ENCODE measurements at regions not wholly inside any gene's neighbourhood (a gene's known extent, or its start where the extent isn't known, plus 50 kb on each side); places are given as distances from the start of the nearest gene placed in this dataset.

DNA sequence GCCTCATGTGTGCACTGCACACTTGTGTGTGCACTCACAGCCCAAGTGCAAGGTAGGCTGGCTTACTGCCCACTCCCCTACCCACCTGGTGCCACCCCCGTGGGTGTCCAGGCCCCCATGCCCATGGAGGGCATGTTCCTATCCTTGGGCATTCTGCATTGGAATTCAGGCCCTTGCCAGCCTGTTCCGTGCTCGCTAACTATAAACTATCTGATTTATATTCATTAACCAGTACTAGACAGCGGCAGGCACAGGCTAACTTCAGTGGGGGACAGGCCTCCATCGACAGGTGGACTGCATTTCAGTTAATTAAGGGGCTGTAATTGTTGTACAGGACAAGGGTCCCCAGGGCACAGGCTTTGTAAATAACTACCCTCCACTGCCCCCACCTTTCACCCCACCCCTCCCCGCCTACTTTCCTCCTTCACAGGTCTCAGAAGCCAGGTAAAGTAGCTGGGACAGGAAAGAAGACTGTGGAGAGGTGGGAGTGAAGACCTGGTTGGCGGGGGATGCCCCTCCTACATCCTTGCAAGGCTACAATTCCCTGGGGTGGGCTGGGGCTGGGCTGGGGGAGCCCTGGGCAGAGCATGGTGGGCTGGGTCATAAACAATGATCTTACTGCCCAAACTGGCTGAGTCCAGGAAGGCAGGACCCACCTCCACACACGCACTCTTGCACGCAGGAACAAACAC, 119.0 kb upstream of the LHX1 start:
- TF ChIP-seq, protein P1, sequence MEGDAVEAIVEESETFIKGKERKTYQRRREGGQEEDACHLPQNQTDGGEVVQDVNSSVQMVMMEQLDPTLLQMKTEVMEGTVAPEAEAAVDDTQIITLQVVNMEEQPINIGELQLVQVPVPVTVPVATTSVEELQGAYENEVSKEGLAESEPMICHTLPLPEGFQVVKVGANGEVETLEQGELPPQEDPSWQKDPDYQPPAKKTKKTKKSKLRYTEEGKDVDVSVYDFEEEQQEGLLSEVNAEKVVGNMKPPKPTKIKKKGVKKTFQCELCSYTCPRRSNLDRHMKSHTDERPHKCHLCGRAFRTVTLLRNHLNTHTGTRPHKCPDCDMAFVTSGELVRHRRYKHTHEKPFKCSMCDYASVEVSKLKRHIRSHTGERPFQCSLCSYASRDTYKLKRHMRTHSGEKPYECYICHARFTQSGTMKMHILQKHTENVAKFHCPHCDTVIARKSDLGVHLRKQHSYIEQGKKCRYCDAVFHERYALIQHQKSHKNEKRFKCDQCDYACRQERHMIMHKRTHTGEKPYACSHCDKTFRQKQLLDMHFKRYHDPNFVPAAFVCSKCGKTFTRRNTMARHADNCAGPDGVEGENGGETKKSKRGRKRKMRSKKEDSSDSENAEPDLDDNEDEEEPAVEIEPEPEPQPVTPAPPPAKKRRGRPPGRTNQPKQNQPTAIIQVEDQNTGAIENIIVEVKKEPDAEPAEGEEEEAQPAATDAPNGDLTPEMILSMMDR (IDR thresholded peaks at IDR 0.05; ENCODE audit: unreplicated experiment): no peak
- Mint-ChIP-seq H3K4me3 (ENCODE audit: low read depth, unreplicated experiment) (no peak overlapping the region), H3K4me1 (ENCODE audit: low read depth, unreplicated experiment) (no peaks in the 10 kb centered on the region), H3K36me3 (ENCODE audit: insufficient read depth, unreplicated experiment) (no peaks in the 10 kb centered on the region), H3K9me3 (ENCODE audit: low read depth, unreplicated experiment) (no peaks in the 10 kb centered on the region), H3K27ac (ENCODE audit: unreplicated experiment) (no peak overlapping the region), H3K27me3 (ENCODE audit: unreplicated experiment) (peaks cover 100% of the 10 kb centered on the region)
- CTCF ChIA-PET: interaction anchor here (0.6 kb wide), 2 partner anchors 75 to 249 kb away, joined by 3 to 4 read pairs; no protein-coding TSS in a partner anchor
- intact Hi-C loops (cut with micrococcal nuclease; ENCODE audit: unreplicated experiment): no loop called here
- no TSS peak for BruUV-seq (replicated peaks)
- DNase-seq: no peak

DNA sequence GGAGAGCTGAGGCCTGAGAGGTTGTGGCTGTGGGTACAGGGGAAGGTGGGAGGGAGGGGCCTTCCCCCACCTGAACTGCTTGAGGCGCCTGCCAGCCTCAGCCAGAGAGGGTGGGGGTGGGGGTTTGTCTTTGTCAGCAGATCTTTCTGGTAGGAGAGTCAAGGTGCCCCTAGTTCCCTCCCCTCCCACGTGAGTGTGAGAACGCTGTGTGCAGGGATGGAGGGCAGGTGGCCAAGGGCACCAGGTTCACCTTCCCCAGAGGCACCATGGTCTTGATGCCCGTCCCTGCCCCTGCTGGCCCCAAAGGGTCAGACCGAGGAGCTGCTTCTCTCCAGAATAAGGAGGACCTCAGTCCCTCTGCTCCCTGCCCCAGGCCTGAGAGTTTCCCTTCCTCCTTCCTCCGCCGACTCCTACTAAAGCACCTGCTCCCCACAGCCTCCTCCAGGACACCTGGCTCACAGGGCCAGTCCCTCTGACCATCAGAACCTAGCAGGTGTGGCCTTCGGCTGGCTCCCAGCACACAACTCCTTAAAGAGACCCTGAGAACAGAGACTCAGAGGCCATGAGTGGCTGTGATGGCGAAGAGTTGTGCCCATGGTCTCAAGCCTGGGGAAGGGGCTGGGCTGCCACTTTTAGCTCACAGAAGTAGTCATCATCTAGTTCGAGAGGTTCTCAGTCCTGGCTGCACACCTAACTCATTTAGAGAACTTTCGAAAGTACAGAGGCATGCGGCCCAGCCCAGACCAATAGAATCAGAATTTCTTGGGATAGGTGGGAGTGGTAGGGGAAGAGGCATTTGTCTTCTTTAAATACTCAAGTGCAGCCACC, 113.2 kb upstream of the LHX1 start:
- intact Hi-C loops (cut with micrococcal nuclease; ENCODE audit: unreplicated experiment): no loop called here
- TF ChIP-seq, protein P1 (IDR thresholded peaks at IDR 0.05; ENCODE audit: unreplicated experiment): no peak
- DNase-seq: no peak
- CTCF ChIA-PET: interaction anchor here (0.6 to 1.0 kb wide), 5 partner anchors 14 to 1495 kb away, joined by 3 to 5 read pairs (median 3); no protein-coding TSS in a partner anchor
- Mint-ChIP-seq H3K9me3 (ENCODE audit: low read depth, unreplicated experiment) (no peaks in the 10 kb centered on the region), H3K36me3 (ENCODE audit: insufficient read depth, unreplicated experiment) (no peaks in the 10 kb centered on the region), H3K4me3 (ENCODE audit: low read depth, unreplicated experiment) (no peak overlapping the region), H3K27ac (ENCODE audit: unreplicated experiment) (no peak overlapping the region), H3K27me3 (ENCODE audit: unreplicated experiment) (peaks cover 99% of the 10 kb centered on the region), H3K4me1 (ENCODE audit: low read depth, unreplicated experiment) (no peaks in the 10 kb centered on the region)
- BruUV-seq (replicated peaks): no TSS peak

DNA sequence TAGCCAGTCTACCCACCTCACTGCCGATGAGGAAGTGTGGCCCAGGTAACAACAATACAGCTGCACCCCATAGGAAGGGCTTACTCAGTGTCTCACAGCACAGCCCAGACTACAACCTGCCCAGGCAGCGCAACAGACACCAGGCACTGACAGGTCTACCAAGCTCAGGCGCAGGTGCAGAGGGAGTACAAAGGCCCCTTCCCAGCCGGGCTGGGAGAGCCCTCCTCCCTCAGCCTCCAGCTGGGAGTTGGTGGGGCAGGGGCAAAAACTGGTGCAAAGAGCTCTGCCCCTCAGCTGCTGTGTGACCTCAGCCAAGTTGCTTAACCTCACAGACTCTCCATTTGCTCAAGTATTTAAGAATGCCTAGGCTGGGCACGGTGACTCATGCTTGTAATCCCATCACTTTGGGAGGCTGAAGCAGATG, 112.6 kb upstream of the LHX1 start:
- no peak overlapping the region for H3K4me3 Mint-ChIP-seq (ENCODE audit: low read depth, unreplicated experiment)
- no peaks in the 10 kb centered on the region for H3K36me3 Mint-ChIP-seq (ENCODE audit: insufficient read depth, unreplicated experiment)
- CTCF ChIA-PET: interaction anchor here (0.7 to 0.8 kb wide), 5 partner anchors 14 to 118 kb away, joined by 3 to 5 read pairs (median 3); no protein-coding TSS in a partner anchor
- no peak overlapping the region for H3K27ac Mint-ChIP-seq (ENCODE audit: unreplicated experiment)
- no peaks in the 10 kb centered on the region for H3K9me3 Mint-ChIP-seq (ENCODE audit: low read depth, unreplicated experiment)
- intact Hi-C loops (cut with micrococcal nuclease; ENCODE audit: unreplicated experiment): no loop called here
- no TSS peak for BruUV-seq (replicated peaks)
- no peaks in the 10 kb centered on the region for H3K4me1 Mint-ChIP-seq (ENCODE audit: low read depth, unreplicated experiment)
- DNase-seq: no peak
- peaks cover 99% of the 10 kb centered on the region for H3K27me3 Mint-ChIP-seq (ENCODE audit: unreplicated experiment)
- TF ChIP-seq, protein P1 (IDR thresholded peaks at IDR 0.05; ENCODE audit: unreplicated experiment): no peak

DNA sequence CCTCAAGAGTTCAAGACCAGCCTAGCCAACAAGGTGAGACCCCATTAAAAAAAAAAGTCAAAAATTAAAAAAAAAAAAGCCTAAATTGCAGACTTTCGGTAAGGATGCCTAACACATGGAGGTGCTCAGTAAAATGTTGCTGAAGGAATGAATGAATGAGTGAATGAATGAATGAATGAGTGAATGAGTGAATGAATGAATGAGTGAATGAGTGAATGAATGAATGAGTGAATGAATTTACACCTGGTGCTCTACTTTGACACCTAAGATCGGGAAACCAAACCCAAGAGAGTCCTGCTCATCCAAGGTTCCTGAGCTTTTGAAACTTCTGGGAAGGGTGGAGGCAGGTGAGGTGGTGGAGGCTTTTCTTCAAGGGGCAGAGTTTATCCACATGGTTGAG, 112.2 kb upstream of the LHX1 start:
- TF ChIP-seq, protein P1 (IDR thresholded peaks at IDR 0.05; ENCODE audit: unreplicated experiment): no peak
- no peak overlapping the region for H3K4me3 Mint-ChIP-seq (ENCODE audit: low read depth, unreplicated experiment)
- BruUV-seq (replicated peaks): no TSS peak
- intact Hi-C loops (cut with micrococcal nuclease; ENCODE audit: unreplicated experiment): no loop called here
- no peaks in the 10 kb centered on the region for H3K36me3 Mint-ChIP-seq (ENCODE audit: insufficient read depth, unreplicated experiment)
- no peak for DNase-seq
- no peaks in the 10 kb centered on the region for H3K4me1 Mint-ChIP-seq (ENCODE audit: low read depth, unreplicated experiment)
- peaks cover 95% of the 10 kb centered on the region for H3K27me3 Mint-ChIP-seq (ENCODE audit: unreplicated experiment)
- H3K27ac Mint-ChIP-seq (ENCODE audit: unreplicated experiment): no peak overlapping the region
- CTCF ChIA-PET: interaction anchor here (0.5 to 1.1 kb wide), 7 partner anchors 15 to 220 kb away, joined by 3 to 5 read pairs (median 3); no protein-coding TSS in a partner anchor
- no peaks in the 10 kb centered on the region for H3K9me3 Mint-ChIP-seq (ENCODE audit: low read depth, unreplicated experiment)

Data from Calu3 (cell line).